ENCODE measurements at regions not wholly inside any gene's neighbourhood (a gene's known extent, or its start where the extent isn't known, plus 50 kb on each side); places are given as distances from the start of the nearest gene placed in this dataset.

DNA sequence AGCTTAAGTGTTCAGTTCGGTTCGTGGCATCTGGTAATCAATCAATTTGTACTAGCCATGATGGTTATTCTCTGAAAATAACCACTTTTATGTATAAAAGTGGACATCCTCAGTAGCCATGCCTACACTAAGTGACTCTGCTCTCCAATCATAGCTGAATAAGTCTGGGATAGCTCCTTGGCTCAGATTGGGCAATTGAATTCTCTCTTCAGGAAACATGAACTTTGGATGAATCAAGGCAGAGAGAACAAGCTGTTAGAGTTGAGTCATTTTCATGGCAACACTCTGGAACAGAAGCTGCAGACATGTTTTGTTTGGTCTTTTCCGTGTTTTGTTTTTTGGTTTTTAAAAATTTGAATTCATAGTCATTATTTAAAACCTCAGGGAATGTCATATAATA, 66.8 kb upstream of the TMEM164 start:
- TF ChIP-seq, protein P1, sequence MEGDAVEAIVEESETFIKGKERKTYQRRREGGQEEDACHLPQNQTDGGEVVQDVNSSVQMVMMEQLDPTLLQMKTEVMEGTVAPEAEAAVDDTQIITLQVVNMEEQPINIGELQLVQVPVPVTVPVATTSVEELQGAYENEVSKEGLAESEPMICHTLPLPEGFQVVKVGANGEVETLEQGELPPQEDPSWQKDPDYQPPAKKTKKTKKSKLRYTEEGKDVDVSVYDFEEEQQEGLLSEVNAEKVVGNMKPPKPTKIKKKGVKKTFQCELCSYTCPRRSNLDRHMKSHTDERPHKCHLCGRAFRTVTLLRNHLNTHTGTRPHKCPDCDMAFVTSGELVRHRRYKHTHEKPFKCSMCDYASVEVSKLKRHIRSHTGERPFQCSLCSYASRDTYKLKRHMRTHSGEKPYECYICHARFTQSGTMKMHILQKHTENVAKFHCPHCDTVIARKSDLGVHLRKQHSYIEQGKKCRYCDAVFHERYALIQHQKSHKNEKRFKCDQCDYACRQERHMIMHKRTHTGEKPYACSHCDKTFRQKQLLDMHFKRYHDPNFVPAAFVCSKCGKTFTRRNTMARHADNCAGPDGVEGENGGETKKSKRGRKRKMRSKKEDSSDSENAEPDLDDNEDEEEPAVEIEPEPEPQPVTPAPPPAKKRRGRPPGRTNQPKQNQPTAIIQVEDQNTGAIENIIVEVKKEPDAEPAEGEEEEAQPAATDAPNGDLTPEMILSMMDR (IDR thresholded peaks at IDR 0.05) = no peak
- TF ChIP-seq SIN3A (IDR thresholded peaks at IDR 0.05; ENCODE audit: borderline replicate concordance, insufficient read depth, low read depth, low read length) (no peak), POLR2AphosphoS5 (IDR thresholded peaks at IDR 0.05; ENCODE audit: low read depth, low read length) (no peak)
- TF ChIP-seq, protein P2, sequence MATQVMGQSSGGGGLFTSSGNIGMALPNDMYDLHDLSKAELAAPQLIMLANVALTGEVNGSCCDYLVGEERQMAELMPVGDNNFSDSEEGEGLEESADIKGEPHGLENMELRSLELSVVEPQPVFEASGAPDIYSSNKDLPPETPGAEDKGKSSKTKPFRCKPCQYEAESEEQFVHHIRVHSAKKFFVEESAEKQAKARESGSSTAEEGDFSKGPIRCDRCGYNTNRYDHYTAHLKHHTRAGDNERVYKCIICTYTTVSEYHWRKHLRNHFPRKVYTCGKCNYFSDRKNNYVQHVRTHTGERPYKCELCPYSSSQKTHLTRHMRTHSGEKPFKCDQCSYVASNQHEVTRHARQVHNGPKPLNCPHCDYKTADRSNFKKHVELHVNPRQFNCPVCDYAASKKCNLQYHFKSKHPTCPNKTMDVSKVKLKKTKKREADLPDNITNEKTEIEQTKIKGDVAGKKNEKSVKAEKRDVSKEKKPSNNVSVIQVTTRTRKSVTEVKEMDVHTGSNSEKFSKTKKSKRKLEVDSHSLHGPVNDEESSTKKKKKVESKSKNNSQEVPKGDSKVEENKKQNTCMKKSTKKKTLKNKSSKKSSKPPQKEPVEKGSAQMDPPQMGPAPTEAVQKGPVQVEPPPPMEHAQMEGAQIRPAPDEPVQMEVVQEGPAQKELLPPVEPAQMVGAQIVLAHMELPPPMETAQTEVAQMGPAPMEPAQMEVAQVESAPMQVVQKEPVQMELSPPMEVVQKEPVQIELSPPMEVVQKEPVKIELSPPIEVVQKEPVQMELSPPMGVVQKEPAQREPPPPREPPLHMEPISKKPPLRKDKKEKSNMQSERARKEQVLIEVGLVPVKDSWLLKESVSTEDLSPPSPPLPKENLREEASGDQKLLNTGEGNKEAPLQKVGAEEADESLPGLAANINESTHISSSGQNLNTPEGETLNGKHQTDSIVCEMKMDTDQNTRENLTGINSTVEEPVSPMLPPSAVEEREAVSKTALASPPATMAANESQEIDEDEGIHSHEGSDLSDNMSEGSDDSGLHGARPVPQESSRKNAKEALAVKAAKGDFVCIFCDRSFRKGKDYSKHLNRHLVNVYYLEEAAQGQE (IDR thresholded peaks at IDR 0.05; ENCODE audit: insufficient read depth in 1 of 2, low read depth in 2 of 2, low read length in 1 of 2) = no peak

All from Panc1 (cell line).